ENCODE measurements at regions not wholly inside any gene's neighbourhood (a gene's known extent, or its start where the extent isn't known, plus 50 kb on each side); places are given as distances from the start of the nearest gene placed in this dataset.

- Histone ChIP-seq H3K9me1 (replicated peaks; ENCODE audit: control insufficient read depth, extremely low read depth, insufficient read depth, low read length) (no peaks in the 10 kb centered on the region), H3K27ac (ENCODE audit: insufficient read depth, low read depth, low read length) (no peak overlapping the region), H3K9ac (replicated peaks; ENCODE audit: extremely low read depth, insufficient read depth, low read length) (no peak overlapping the region), H3K79me2 (ENCODE audit: control insufficient read depth, insufficient read depth, low read length) (no peaks in the 10 kb centered on the region), H3K27me3 (ENCODE audit: control insufficient read depth in 2 of 2, insufficient read depth in 2 of 2, low read length in 2 of 2) (no peaks in the 10 kb centered on the region), H2AFZ (ENCODE audit: low read depth, low read length) (no peak overlapping the region), H4K20me1 (replicated peaks; ENCODE audit: control insufficient read depth, extremely low read depth, insufficient read depth, low read length) (no peaks in the 10 kb centered on the region), H3K9me3 (replicated peaks; ENCODE audit: control insufficient read depth, insufficient read depth, low read length) (no peaks in the 10 kb centered on the region), H3K4me1 (ENCODE audit: control insufficient read depth, extremely low read depth, insufficient read depth, low read length) (no peaks in the 10 kb centered on the region), H3K36me3 (ENCODE audit: control insufficient read depth in 2 of 2, extremely low read depth in 1 of 2, insufficient read depth in 2 of 2, low read length in 2 of 2) (no peaks in the 10 kb centered on the region), H3K4me3 (replicated peaks in 1 of 3; ENCODE audit: insufficient read depth in 1 of 3, low read depth in 1 of 3, low read length in 3 of 3) (no peak overlapping the region), H3K4me2 (ENCODE audit: insufficient read depth, low read length) (no peak overlapping the region)
- dilution Hi-C loops (cut with MboI; ENCODE audit: extremely low pct_ligation_motif_present, low sequenced_read_pairs) (no loop called here), intact Hi-C loops (cut with micrococcal nuclease) (no loop called here)
- DNase-seq (ENCODE audit: low read depth, low spot score) (no peak), FAIRE-seq (no peak)
- CTCF ChIA-PET = no interaction called here
- POLR2A ChIA-PET = no interaction called here
- TF ChIP-seq POLR2AphosphoS5 (IDR thresholded peaks at IDR 0.05; ENCODE audit: insufficient read depth, low read depth, low read length) (no peak), MYC (IDR thresholded peaks at IDR 0.05; ENCODE audit: low read depth, low read length) (no peak), POLR2A (IDR thresholded peaks at IDR 0.05; ENCODE audit: low read depth, low read length) (no peak), GATA2 (IDR thresholded peaks at IDR 0.05; ENCODE audit: insufficient read depth, insufficient read length, low read depth, low read length) (no peak), JUN (IDR thresholded peaks at IDR 0.05; ENCODE audit: borderline replicate concordance, insufficient read depth, insufficient read length, low read depth) (no peak), EZH2 (IDR thresholded peaks at IDR 0.05; ENCODE audit: borderline replicate concordance, low read depth, low read length, severe bottlenecking) (no peak), FOS (IDR thresholded peaks at IDR 0.05; ENCODE audit: borderline replicate concordance, insufficient read depth, low read length) (no peak)
- TF ChIP-seq, protein P1, sequence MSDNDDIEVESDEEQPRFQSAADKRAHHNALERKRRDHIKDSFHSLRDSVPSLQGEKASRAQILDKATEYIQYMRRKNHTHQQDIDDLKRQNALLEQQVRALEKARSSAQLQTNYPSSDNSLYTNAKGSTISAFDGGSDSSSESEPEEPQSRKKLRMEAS (IDR thresholded peaks at IDR 0.05; ENCODE audit: insufficient read depth, insufficient read length) = no peak
- TF ChIP-seq, protein P2, sequence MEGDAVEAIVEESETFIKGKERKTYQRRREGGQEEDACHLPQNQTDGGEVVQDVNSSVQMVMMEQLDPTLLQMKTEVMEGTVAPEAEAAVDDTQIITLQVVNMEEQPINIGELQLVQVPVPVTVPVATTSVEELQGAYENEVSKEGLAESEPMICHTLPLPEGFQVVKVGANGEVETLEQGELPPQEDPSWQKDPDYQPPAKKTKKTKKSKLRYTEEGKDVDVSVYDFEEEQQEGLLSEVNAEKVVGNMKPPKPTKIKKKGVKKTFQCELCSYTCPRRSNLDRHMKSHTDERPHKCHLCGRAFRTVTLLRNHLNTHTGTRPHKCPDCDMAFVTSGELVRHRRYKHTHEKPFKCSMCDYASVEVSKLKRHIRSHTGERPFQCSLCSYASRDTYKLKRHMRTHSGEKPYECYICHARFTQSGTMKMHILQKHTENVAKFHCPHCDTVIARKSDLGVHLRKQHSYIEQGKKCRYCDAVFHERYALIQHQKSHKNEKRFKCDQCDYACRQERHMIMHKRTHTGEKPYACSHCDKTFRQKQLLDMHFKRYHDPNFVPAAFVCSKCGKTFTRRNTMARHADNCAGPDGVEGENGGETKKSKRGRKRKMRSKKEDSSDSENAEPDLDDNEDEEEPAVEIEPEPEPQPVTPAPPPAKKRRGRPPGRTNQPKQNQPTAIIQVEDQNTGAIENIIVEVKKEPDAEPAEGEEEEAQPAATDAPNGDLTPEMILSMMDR (IDR thresholded peaks at IDR 0.05; ENCODE audit: extremely low read depth in 1 of 2, insufficient read depth in 1 of 2, low read depth in 1 of 2, low read length in 2 of 2) = no peak
- BruUV-seq (replicated peaks) = no TSS peak
These were observed 99.0 kb upstream of the MAGI2 start for GRCh38 chr7:79552463-79552862.

Measured in endothelial cell of umbilical vein (primary cell).